GM12878 (cell line): ENCODE measurements at regions not wholly inside any gene's neighbourhood (a gene's known extent, or its start where the extent isn't known, plus 50 kb on each side); places are given as distances from the start of the nearest gene placed in this dataset.
"Not testable (repeated sequence)": the region's sequence is repeated elsewhere in the genome, so short reads cannot be mapped to it uniquely, and the experiment has no call there.

Experiments used
- ATAC-seq: fragments of 200-7000 bp; cut with Tn5 transposase; 3 replicates; pipeline ENCODE4 v1.9.1; 2020; ENCODE audit warnings: mild to moderate bottlenecking, moderate library complexity
- BruUV-seq: library from RNA; stranded (reverse); fragments of 400-500 nt; replicated peaks from 2 replicates; lab custom pipeline; 2021; lab: Mats Ljungman, UMichigan
- CTCF ChIA-PET: fragments of 300-600 bp; sonication (Branson Sonifier 250); formaldehyde crosslinking; extraction: SDS; loops from one replicate; lab custom pipeline; 2021; ENCODE audit warnings: inconsistent platforms; lab: Yijun Ruan, JAX
- POLR2A ChIA-PET: fragments of 350-600 bp; formaldehyde crosslinking; extraction: SDS; loops from one replicate; lab custom pipeline; 2021; ENCODE audit warnings: inconsistent platforms; lab: Charles Lee
- RAD21 ChIA-PET: fragments of 300-600 bp; sonication (Branson Sonifier 250); formaldehyde crosslinking; loops from one replicate; lab custom pipeline; 2023; ENCODE audit warnings: antibody characterized with exemption; ENCODE audit not compliant: unreplicated experiment; lab: Charles Lee
- SMC1A ChIA-PET: fragments of 300-600 bp; sonication (Branson Sonifier 250); formaldehyde crosslinking; loops from one replicate; lab custom pipeline; 2023; ENCODE audit not compliant: unreplicated experiment, uncharacterized antibody; lab: Charles Lee
- DNase-seq: peaks from one replicate; pipeline ENCODE4 v3.0.0-alpha.2; 2011; ENCODE audit warnings: low read depth, low spot score
- FAIRE-seq: peaks from 3 replicates; lab custom pipeline; 2011; peaks lifted over from hg19 to GRCh38; lab: Jason Lieb, UNC
- H2AFZ ChIP-seq: 2 replicates; pipeline ENCODE4 v1.6.0; 2011; ENCODE audit warnings: low read depth, low read length, control low read depth; ENCODE audit not compliant: control insufficient read depth
- H3K27ac ChIP-seq: 2 replicates; pipeline ENCODE4 v1.5.1; 2011; ENCODE audit warnings: control low read depth; ENCODE audit not compliant: control insufficient read depth, insufficient read depth
- H3K27me3 ChIP-seq, 2 experiments: replicated peaks in 1 of 2; 2 replicates each; pipeline versions ENCODE4 v1.6.0 to v1.6.1; 2011; ENCODE audit warnings: low read length in 1 of 2; ENCODE audit not compliant: control insufficient read depth in 2 of 2, insufficient read depth in 2 of 2
- H3K36me3 ChIP-seq, 2 experiments: 2 replicates each; pipeline ENCODE4 v1.5.1; 2011; ENCODE audit warnings: low read length in 1 of 2; ENCODE audit not compliant: control insufficient read depth in 2 of 2, insufficient read depth in 2 of 2
- H3K4me1 ChIP-seq: 2 replicates; pipeline ENCODE4 v1.6.1; 2011; ENCODE audit warnings: mild to moderate bottlenecking, low read length, moderate library complexity, mixed read lengths; ENCODE audit not compliant: control insufficient read depth, insufficient read depth
- H3K4me2 ChIP-seq: 2 replicates; pipeline ENCODE4 v1.6.0; 2011; ENCODE audit warnings: control low read depth; ENCODE audit not compliant: control insufficient read depth, insufficient read depth
- H3K4me3 ChIP-seq: fragments of 200-600 bp; sonication (generic); 2 replicates; pipeline ENCODE4 v1.5.1; 2016
- H3K79me2 ChIP-seq: 2 replicates; pipeline ENCODE4 v1.6.0; 2011; ENCODE audit warnings: low read length; ENCODE audit not compliant: control insufficient read depth, insufficient read depth
- H3K9ac ChIP-seq: 2 replicates; pipeline ENCODE4 v1.8.0; 2011; ENCODE audit warnings: low read length, control low read depth, mixed read lengths; ENCODE audit not compliant: control insufficient read depth, insufficient read depth
- H3K9me3 ChIP-seq: replicated peaks from 3 replicates; pipeline ENCODE4 v1.5.1; 2011; ENCODE audit warnings: mild to moderate bottlenecking, low read length; ENCODE audit not compliant: control insufficient read depth, insufficient read depth
- H4K20me1 ChIP-seq: 2 replicates; pipeline ENCODE4 v1.6.0; 2011; ENCODE audit not compliant: control insufficient read depth, insufficient read depth
- EGR1 ChIP-seq, 2 experiments: IDR thresholded peaks; 1 replicate in 1 of 2; 2 replicates in 1 of 2; pipeline ENCODE4 v1.6.1; 2011 to 2012; ENCODE audit warnings: low read depth in 2 of 2, low read length in 2 of 2, borderline replicate concordance in 1 of 2, mild to moderate bottlenecking in 1 of 2, moderate library complexity in 1 of 2
- STAT1 ChIP-seq: fragments of 450-650 bp; conservative IDR thresholded peaks from 2 replicates; pipeline ENCODE4 v1.6.1; 2014; ENCODE audit warnings: antibody characterized with exemption, mild to moderate bottlenecking
- SUPT20H ChIP-seq: IDR thresholded peaks from 2 replicates; pipeline ENCODE4 v1.6.1; 2011; ENCODE audit warnings: low read depth, mild to moderate bottlenecking, low read length, moderate library complexity, borderline replicate concordance; ENCODE audit not compliant: control insufficient read depth
- WGBS: methylation state at CpG from one replicate; pipeline ENCODE4 v1.1.6; 2016; ENCODE audit warnings: low lambda C conversion rate; ENCODE audit not compliant: insufficient replicate concordance, insufficient coverage; ENCODE audit errors: missing lambda C conversion rate; 5-methylcytosine and 5-hydroxymethylcytosine counted together
- in situ Hi-C: fragments of 300-500 bp; cut with MboI; formaldehyde crosslinking; loops from 9 replicates; pipeline ENCODE4 v1.14.3; 2018; ENCODE audit warnings: mixed read lengths
- intact Hi-C: fragments of 100-400 bp; cut with micrococcal nuclease; formaldehyde crosslinking; loops from one replicate; pipeline ENCODE4 v1.14.2; 2022; ENCODE audit not compliant: unreplicated experiment

DNA sequence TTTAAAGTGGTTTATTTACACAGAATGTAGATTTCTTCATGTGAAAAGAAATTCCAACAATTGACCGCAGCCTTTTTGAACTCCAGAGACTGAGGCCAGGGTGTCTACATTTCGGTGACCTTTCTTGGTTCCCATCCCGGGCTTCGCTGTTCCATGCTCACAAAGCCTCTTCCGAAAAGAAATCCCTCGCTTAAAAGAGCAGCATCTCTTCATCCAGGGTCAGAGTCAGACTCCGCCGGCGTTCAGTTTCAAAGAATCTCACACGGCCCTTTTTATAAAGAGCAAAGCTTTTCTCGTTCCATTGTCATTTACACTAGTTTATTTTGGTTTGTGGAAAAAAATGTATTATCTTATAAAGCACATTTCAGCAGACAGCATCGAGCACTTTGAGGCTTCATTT is 530.6 kb upstream of the B3GAT1 start:
- no TSS peak for BruUV-seq
- H4K20me1 ChIP-seq: no peaks in the 10 kb centered on the region

DNA sequence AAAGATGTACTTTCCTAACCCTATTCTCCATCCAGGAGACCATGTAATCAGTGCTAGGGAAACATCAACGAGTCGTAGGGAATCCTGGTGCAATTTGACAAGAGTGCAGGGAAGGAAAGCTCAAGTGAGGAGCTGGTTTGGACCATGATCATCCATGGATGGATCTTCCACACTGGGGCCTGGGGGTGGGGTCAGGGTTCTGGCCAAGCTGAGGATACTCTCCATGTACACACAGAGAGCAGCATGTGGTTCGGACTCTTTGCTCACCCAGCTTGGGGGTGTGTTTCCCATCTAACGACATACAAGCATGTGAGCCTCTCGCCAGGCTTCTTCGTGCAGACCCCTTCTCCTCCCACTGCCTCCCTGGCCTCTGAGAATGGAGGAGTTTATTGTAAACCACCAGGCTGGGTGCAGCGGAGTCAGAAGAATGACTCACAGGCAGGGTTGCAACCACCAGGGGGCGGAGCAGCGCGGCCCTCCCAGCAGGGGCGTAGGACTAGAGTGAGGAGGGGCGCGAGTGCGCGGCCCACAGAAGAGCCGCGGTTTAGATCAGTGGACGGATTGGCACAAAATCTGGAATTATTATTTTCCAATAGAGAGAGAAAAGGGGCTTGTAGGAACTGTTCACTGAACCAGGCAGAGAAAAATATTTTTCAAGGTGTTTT is 530.0 kb upstream of the B3GAT1 start:
- DNase-seq, RAD21 ChIA-PET, CTCF ChIA-PET: not testable (repeated sequence)

More for the DNA sequence above, 530.6 kb upstream of the B3GAT1 start:
- Histone ChIP-seq H3K27me3 (no peaks in the 10 kb centered on the region; a peak in 1 of 4 replicates), H3K9me3 (no peaks in the 10 kb centered on the region), H3K79me2 (no peaks in the 10 kb centered on the region), H3K4me3 (no peak overlapping the region), H3K27ac (no peak overlapping the region), H3K4me1 (no peaks in the 10 kb centered on the region), H3K36me3 (no peaks in the 10 kb centered on the region), H3K9ac (no peak overlapping the region)
- ATAC-seq (no peak), DNase-seq (no peak), FAIRE-seq (no peak)
- ChIA-PET RAD21 (no interaction called here), POLR2A (no interaction called here), SMC1A (no interaction called here), CTCF (no interaction called here)
- 45% methylated on average over 12 of the region's 12 CpGs for WGBS
- no peak for TF ChIP-seq STAT1
- TF ChIP-seq SUPT20H: no peak
- no peak for TF ChIP-seq EGR1 (IDR thresholded peaks at IDR 0.05; ENCODE audit: borderline replicate concordance in 1 of 2, low read depth in 2 of 2, low read length in 2 of 2)
- TF ChIP-seq, all 136 proteins: peak for 0
- intact Hi-C loops (no loop called here), in situ Hi-C loops (no loop called here)
- no peak overlapping the region for H2AFZ ChIP-seq
- H3K4me2 ChIP-seq: no peak overlapping the region

More for the DNA sequence above, 530.0 kb upstream of the B3GAT1 start:
- H3K27me3 ChIP-seq, ATAC-seq, BruUV-seq, SMC1A ChIA-PET, intact Hi-C loops, POLR2A ChIA-PET, in situ Hi-C loops, H3K4me3 ChIP-seq, H3K4me1 ChIP-seq, H4K20me1 ChIP-seq, H3K27ac ChIP-seq, H3K4me2 ChIP-seq, H3K36me3 ChIP-seq, H3K9me3 ChIP-seq, H3K79me2 ChIP-seq, H3K9ac ChIP-seq, H2AFZ ChIP-seq: not testable (repeated sequence)
- peak; percentile 52 for FAIRE-seq
- 63% methylated on average over 18 of the region's 18 CpGs for WGBS
